ENCODE measurements at regions not wholly inside any gene's neighbourhood (a gene's known extent, or its start where the extent isn't known, plus 50 kb on each side); places are given as distances from the start of the nearest gene placed in this dataset.

GRCh38 chr20:22411627-22412450 lies 172.5 kb downstream of the FOXA2 start (continued):
- no peak for TF ChIP-seq ATF1 (CRISPR knock-in tag; IDR thresholded peaks at IDR 0.05)
- peak; percentile 93 for TF ChIP-seq POLR2G (IDR thresholded peaks at IDR 0.05; ENCODE audit: low read depth, low read length)
- no peak for TF ChIP-seq CEBPZ (IDR thresholded peaks at IDR 0.05; ENCODE audit: low read length)
- 0 out of 2 replicates have a peak, but pooled peaks have one; percentile 45 for TF ChIP-seq HINFP (CRISPR knock-in tag; IDR thresholded peaks at IDR 0.05; ENCODE audit: low read depth)
- TF ChIP-seq ZNF547 (CRISPR knock-in tag; IDR thresholded peaks at IDR 0.05), result peak; percentile 18; the same call in 1 of the 2 replicates
- TF ChIP-seq HNRNPUL1 (IDR thresholded peaks at IDR 0.05; ENCODE audit: low read depth, low read length), result peak; percentile 94
- TF ChIP-seq MIER3 (CRISPR knock-in tag; IDR thresholded peaks at IDR 0.05; ENCODE audit: borderline replicate concordance), result peak; percentile 76; the same call in 1 of the 2 replicates
- TF ChIP-seq REXO4 (CRISPR knock-in tag; IDR thresholded peaks at IDR 0.05; ENCODE audit: borderline replicate concordance), result no peak
- TF ChIP-seq NONO (IDR thresholded peaks at IDR 0.05), result no peak
- 0 out of 2 replicates have a peak, but pooled peaks have one; percentile 56 for TF ChIP-seq NONO (CRISPR knock-in tag; conservative IDR thresholded peaks at IDR 0.05)
- TF ChIP-seq ZFP91 (CRISPR knock-in tag; IDR thresholded peaks at IDR 0.05; ENCODE audit: borderline replicate concordance), result no peak
- TF ChIP-seq ZNF282 (IDR thresholded peaks at IDR 0.05; ENCODE audit: partially characterized antibody), result no peak
- TF ChIP-seq HNF4A (CRISPR knock-in tag; IDR thresholded peaks at IDR 0.05), result peak; percentile 58
- TF ChIP-seq ARNTL (CRISPR knock-in tag; IDR thresholded peaks at IDR 0.05), result peak; percentile 57; the same call in 1 of the 2 replicates
- peak; percentile 87 for TF ChIP-seq MED1 (CRISPR knock-in tag; IDR thresholded peaks at IDR 0.05)
- no peak; the same call in 1 of the 2 replicates for TF ChIP-seq ETV6 (CRISPR knock-in tag; conservative IDR thresholded peaks at IDR 0.05)
- no peak; the same call in none of the 2 replicates for TF ChIP-seq ZNF12 (CRISPR knock-in tag; IDR thresholded peaks at IDR 0.05)
- TF ChIP-seq KLF16 (CRISPR knock-in tag; IDR thresholded peaks at IDR 0.05), result peak in 1 of 2 experiments; percentile 81; a peak in 2 of 4 replicates
- TF ChIP-seq ZNF614 (CRISPR knock-in tag; IDR thresholded peaks at IDR 0.05; ENCODE audit: borderline replicate concordance), result peak; percentile 67; the same call in 1 of the 2 replicates
- no peak for TF ChIP-seq RORA (CRISPR knock-in tag; IDR thresholded peaks at IDR 0.05)
- TF ChIP-seq MTA1 (CRISPR knock-in tag; IDR thresholded peaks at IDR 0.05; ENCODE audit: borderline replicate concordance), result no peak
- TF ChIP-seq ZNF720 (CRISPR knock-in tag; IDR thresholded peaks at IDR 0.05), result no peak
- TF ChIP-seq ZNF570 (CRISPR knock-in tag; IDR thresholded peaks at IDR 0.05; ENCODE audit: borderline replicate concordance), result no peak
- TF ChIP-seq HMG20A (CRISPR knock-in tag; IDR thresholded peaks at IDR 0.05; ENCODE audit: borderline replicate concordance), result peak; percentile 63
- peak; percentile 83 for TF ChIP-seq DMAP1 (CRISPR knock-in tag; IDR thresholded peaks at IDR 0.05)
- TF ChIP-seq MBNL3 (CRISPR knock-in tag; conservative IDR thresholded peaks at IDR 0.05), result no peak

All from HepG2 (cell line).